OCI-LY3 (cell line): ENCODE measurements at regions not wholly inside any gene's neighbourhood (a gene's known extent, or its start where the extent isn't known, plus 50 kb on each side); places are given as distances from the start of the nearest gene placed in this dataset.
"Not testable (repeated sequence)": the region's sequence is repeated elsewhere in the genome, so short reads cannot be mapped to it uniquely, and the experiment has no call there.

Experiments used
- EZH2phosphoT487 ChIP-seq: fragments of 200-600 bp; shearing (Covaris generic); IDR thresholded peaks from 2 replicates; pipeline ENCODE4 v1.6.1; 2018; ENCODE audit warnings: antibody characterized with exemption, mixed run types, low read depth
- TF ChIP-seq, protein P1 (sequence below): fragments of 200-600, 300-600 bp; sonication (generic); IDR thresholded peaks from 2 replicates; pipeline ENCODE4 v1.5.1; 2014; ENCODE audit warnings: antibody characterized with exemption, low read length, low read depth

DNA sequence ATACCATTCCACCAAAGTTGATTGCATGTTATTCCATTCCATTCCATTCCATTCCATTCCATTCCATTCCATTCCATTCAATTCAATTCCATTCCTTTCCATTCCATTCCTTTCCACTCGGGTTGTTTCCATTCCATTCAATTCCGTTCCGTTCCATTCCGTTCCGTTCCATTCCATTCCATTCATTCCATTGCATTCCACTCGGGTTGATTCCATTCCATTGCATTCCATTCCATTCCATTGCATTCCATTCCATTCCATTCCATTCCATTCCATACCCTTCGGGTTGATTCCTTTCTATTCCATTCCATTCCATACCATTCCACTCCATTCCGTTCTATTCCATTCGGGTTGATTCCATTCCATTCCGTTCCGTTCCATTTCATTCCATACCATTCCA, 166.9 kb downstream of the CWH43 start:
- TF ChIP-seq, protein P1, sequence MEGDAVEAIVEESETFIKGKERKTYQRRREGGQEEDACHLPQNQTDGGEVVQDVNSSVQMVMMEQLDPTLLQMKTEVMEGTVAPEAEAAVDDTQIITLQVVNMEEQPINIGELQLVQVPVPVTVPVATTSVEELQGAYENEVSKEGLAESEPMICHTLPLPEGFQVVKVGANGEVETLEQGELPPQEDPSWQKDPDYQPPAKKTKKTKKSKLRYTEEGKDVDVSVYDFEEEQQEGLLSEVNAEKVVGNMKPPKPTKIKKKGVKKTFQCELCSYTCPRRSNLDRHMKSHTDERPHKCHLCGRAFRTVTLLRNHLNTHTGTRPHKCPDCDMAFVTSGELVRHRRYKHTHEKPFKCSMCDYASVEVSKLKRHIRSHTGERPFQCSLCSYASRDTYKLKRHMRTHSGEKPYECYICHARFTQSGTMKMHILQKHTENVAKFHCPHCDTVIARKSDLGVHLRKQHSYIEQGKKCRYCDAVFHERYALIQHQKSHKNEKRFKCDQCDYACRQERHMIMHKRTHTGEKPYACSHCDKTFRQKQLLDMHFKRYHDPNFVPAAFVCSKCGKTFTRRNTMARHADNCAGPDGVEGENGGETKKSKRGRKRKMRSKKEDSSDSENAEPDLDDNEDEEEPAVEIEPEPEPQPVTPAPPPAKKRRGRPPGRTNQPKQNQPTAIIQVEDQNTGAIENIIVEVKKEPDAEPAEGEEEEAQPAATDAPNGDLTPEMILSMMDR = not testable (repeated sequence)
- TF ChIP-seq EZH2phosphoT487 = not testable (repeated sequence)
